GM21737 (cell line): ENCODE measurements at regions not wholly inside any gene's neighbourhood (a gene's known extent, or its start where the extent isn't known, plus 50 kb on each side); places are given as distances from the start of the nearest gene placed in this dataset.
"Not testable (repeated sequence)": the region's sequence is repeated elsewhere in the genome, so short reads cannot be mapped to it uniquely, and the experiment has no call there.

Source experiments
- ATAC-seq: cut with Tn5 transposase; IDR thresholded peaks from one replicate; pipeline ENCODE4 v1.9.1; 2021; ENCODE audit warnings: mild to moderate bottlenecking, moderate library complexity; ENCODE audit not compliant: unreplicated experiment

- no peak for ATAC-seq
These were observed 1610.7 kb upstream of the C9orf72 start for GRCh38 chr9:29183971-29184370.

GRCh38 chr9:29188771-29189170 is 1615.5 kb upstream of the C9orf72 start:
- not testable (repeated sequence) for ATAC-seq

GRCh38 chr9:29189221-29189620 is 1615.9 kb upstream of the C9orf72 start:
- ATAC-seq, result not testable (repeated sequence)

GRCh38 chr9:29198861-29199260 is 1625.6 kb upstream of the C9orf72 start:
- no peak for ATAC-seq

- no peak for ATAC-seq
These were observed 1626.7 kb upstream of the C9orf72 start for GRCh38 chr9:29199975-29200374.

- ATAC-seq, result no peak
These were observed 1627.4 kb upstream of the C9orf72 start for GRCh38 chr9:29200650-29201049.

- no peak for ATAC-seq
These were observed 1630.1 kb upstream of the C9orf72 start for GRCh38 chr9:29203244-29203930.

- no peak for ATAC-seq
These were observed 1635.4 kb upstream of the C9orf72 start for GRCh38 chr9:29208670-29209069.

- ATAC-seq, result no peak
These were observed 1636.5 kb upstream of the C9orf72 start for GRCh38 chr9:29209748-29210291.

GRCh38 chr9:29211003-29211579 is 1637.8 kb upstream of the C9orf72 start:
- no peak for ATAC-seq

- peak; percentile 96 for ATAC-seq
These were observed 1638.5 kb upstream of the C9orf72 start for GRCh38 chr9:29211580-29212396.

GRCh38 chr9:29212397-29213387 is 1639.4 kb upstream of the C9orf72 start:
- ATAC-seq, result no peak

GRCh38 chr9:29213417-29214153 is 1640.3 kb upstream of the C9orf72 start, which contains the start of gene LINGO2:
Gene LINGO2 (minus strand): TSS chr9:29213601.
- no peak for ATAC-seq

GRCh38 chr9:29214154-29214689 is 1640.9 kb upstream of the C9orf72 start:
- ATAC-seq, result no peak

GRCh38 chr9:29214690-29215253 is 1641.5 kb upstream of the C9orf72 start:
- no peak for ATAC-seq

GRCh38 chr9:29217966-29218365 is 1644.7 kb upstream of the C9orf72 start:
- no peak for ATAC-seq

GRCh38 chr9:29220596-29221251 is 1647.4 kb upstream of the C9orf72 start:
- no peak for ATAC-seq

GRCh38 chr9:29228558-29228957 is 1655.3 kb upstream of the C9orf72 start:
- ATAC-seq, result no peak

- ATAC-seq, result no peak
These were observed 1657.7 kb upstream of the C9orf72 start for GRCh38 chr9:29230931-29231330.
